PFSK-1 (cell line): ENCODE measurements at regions not wholly inside any gene's neighbourhood (a gene's known extent, or its start where the extent isn't known, plus 50 kb on each side); places are given as distances from the start of the nearest gene placed in this dataset.

ENCODE experiments used
- FOXP2 ChIP-seq: optimal IDR thresholded peaks from 2 replicates; pipeline ENCODE3; 2011; ENCODE audit warnings: borderline replicate concordance, control low read depth, inconsistent platforms; ENCODE audit not compliant: insufficient read depth; ENCODE audit errors: extremely low read length, extremely low read depth
- POLR2AphosphoS5 ChIP-seq: IDR thresholded peaks from 2 replicates; pipeline ENCODE4 v1.6.1; 2012; ENCODE audit warnings: low read depth, mild to moderate bottlenecking, control low read depth, low read length, moderate library complexity
- SIN3A ChIP-seq: IDR thresholded peaks from 2 replicates; pipeline ENCODE4 v1.6.1; 2012; ENCODE audit warnings: mild to moderate bottlenecking, low read length, moderate library complexity, borderline replicate concordance; ENCODE audit not compliant: insufficient read depth
- TAF1 ChIP-seq: IDR thresholded peaks from 2 replicates; pipeline ENCODE4 v1.6.1; 2012; ENCODE audit warnings: low read length, control low read depth, borderline replicate concordance; ENCODE audit not compliant: insufficient read depth
- TF ChIP-seq, protein P1 (sequence below), 2 experiments: IDR thresholded peaks; 2 replicates each; pipeline versions ENCODE4 v1.6.1 to v1.8.0; 2011 to 2012; ENCODE audit warnings: low read depth in 2 of 2, low read length in 2 of 2, control low read depth in 1 of 2, inconsistent platforms in 1 of 2, mild to moderate bottlenecking in 1 of 2, moderate library complexity in 1 of 2; ENCODE audit not compliant: insufficient read depth in 1 of 2

GRCh38 chr5:133905424-133905823, 63.0 kb downstream of the C5orf15 start:
- no peak for TF ChIP-seq SIN3A
- TF ChIP-seq TAF1: no peak
- TF ChIP-seq, protein P1, sequence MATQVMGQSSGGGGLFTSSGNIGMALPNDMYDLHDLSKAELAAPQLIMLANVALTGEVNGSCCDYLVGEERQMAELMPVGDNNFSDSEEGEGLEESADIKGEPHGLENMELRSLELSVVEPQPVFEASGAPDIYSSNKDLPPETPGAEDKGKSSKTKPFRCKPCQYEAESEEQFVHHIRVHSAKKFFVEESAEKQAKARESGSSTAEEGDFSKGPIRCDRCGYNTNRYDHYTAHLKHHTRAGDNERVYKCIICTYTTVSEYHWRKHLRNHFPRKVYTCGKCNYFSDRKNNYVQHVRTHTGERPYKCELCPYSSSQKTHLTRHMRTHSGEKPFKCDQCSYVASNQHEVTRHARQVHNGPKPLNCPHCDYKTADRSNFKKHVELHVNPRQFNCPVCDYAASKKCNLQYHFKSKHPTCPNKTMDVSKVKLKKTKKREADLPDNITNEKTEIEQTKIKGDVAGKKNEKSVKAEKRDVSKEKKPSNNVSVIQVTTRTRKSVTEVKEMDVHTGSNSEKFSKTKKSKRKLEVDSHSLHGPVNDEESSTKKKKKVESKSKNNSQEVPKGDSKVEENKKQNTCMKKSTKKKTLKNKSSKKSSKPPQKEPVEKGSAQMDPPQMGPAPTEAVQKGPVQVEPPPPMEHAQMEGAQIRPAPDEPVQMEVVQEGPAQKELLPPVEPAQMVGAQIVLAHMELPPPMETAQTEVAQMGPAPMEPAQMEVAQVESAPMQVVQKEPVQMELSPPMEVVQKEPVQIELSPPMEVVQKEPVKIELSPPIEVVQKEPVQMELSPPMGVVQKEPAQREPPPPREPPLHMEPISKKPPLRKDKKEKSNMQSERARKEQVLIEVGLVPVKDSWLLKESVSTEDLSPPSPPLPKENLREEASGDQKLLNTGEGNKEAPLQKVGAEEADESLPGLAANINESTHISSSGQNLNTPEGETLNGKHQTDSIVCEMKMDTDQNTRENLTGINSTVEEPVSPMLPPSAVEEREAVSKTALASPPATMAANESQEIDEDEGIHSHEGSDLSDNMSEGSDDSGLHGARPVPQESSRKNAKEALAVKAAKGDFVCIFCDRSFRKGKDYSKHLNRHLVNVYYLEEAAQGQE (IDR thresholded peaks at IDR 0.05; ENCODE audit: insufficient read depth in 1 of 2, low read depth in 2 of 2, low read length in 2 of 2): no peak
- TF ChIP-seq FOXP2: no peak
- TF ChIP-seq POLR2AphosphoS5: no peak

GRCh38 chr5:133904641-133905040, 63.8 kb downstream of the C5orf15 start:
- TF ChIP-seq SIN3A (no peak), POLR2AphosphoS5 (no peak), FOXP2 (no peak), TAF1 (no peak)
- TF ChIP-seq, protein P1 (IDR thresholded peaks at IDR 0.05; ENCODE audit: insufficient read depth in 1 of 2, low read depth in 2 of 2, low read length in 2 of 2): no peak

DNA sequence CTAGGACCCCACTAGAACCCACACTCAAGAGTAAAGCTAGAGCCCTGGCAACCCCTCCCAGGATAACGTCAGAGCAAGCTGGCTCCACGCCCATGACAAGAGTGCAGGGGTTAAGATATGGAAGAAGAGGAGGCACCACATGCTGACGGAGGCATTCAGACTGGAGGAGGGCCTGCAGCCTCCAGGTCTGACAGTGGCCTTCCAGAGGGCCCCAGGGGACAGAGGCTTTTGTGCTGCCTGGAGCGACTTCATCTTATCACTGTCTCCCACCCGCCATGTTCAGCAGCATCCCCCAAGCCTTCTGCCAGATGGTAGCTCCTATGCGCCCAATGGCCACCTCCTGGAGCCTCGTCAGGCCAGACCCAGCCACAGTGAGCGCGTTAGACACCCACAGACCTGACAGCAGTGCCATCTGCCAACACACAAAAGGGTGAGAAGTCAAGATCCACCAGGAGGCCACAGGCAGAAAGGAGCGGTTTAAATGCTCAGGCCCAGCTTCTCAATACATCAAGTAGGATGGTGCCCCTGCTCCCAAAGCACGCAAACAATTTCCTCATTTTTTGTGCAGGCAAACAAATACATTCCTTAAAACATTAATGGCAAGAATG, 65.8 kb downstream of the C5orf15 start:
- TF ChIP-seq POLR2AphosphoS5: no peak
- TF ChIP-seq TAF1: no peak
- TF ChIP-seq SIN3A: no peak
- TF ChIP-seq FOXP2: no peak
- TF ChIP-seq, protein P1 (IDR thresholded peaks at IDR 0.05; ENCODE audit: insufficient read depth in 1 of 2, low read depth in 2 of 2, low read length in 2 of 2): no peak

- TF ChIP-seq POLR2AphosphoS5: no peak
- no peak for TF ChIP-seq TAF1
- TF ChIP-seq, protein P1 (IDR thresholded peaks at IDR 0.05; ENCODE audit: insufficient read depth in 1 of 2, low read depth in 2 of 2, low read length in 2 of 2): no peak
- TF ChIP-seq SIN3A: no peak
- no peak for TF ChIP-seq FOXP2
Observed at GRCh38 chr5:133900534-133901270, 67.7 kb downstream of the C5orf15 start.

DNA sequence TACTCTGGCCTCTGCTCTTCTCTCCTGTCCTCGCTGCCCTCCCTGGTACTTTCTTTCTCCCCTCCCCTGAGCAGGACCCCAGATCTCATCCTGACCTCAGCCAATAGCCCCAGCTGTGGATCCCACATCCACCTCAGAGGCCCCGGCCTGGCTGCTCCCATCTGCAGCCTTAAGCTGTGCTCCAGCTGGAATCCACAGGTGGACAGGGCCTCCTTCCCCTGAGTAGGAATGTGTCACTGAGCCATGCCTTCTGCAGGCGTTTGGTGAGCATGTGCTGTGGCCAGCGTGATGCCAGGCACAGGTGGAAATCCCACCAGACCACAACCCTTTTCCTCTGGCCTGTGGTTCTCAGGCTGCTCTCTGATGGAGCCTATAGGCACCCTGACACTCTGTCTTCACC, 68.9 kb downstream of the C5orf15 start:
- no peak for TF ChIP-seq SIN3A
- TF ChIP-seq, protein P1 (IDR thresholded peaks at IDR 0.05; ENCODE audit: insufficient read depth in 1 of 2, low read depth in 2 of 2, low read length in 2 of 2): no peak
- no peak for TF ChIP-seq TAF1
- no peak for TF ChIP-seq FOXP2
- TF ChIP-seq POLR2AphosphoS5: no peak
